ENCODE measurements at regions not wholly inside any gene's neighbourhood (a gene's known extent, or its start where the extent isn't known, plus 50 kb on each side); places are given as distances from the start of the nearest gene placed in this dataset.

GRCh38 chr12:77133566-77133965, 68.2 kb upstream of the E2F7 start:
- Histone ChIP-seq H3K4me3 (ENCODE audit: insufficient read depth, low read depth, low read length) (no peak overlapping the region), H4K20me1 (ENCODE audit: insufficient read depth, low read length) (no peaks in the 10 kb centered on the region), H2BK5ac (ENCODE audit: low read depth, low read length, poor library complexity, severe bottlenecking) (no peak overlapping the region), H3K27me3 (ENCODE audit: control insufficient read depth, insufficient read depth, low read length) (peaks cover 2% of the 10 kb centered on the region), H4K8ac (ENCODE audit: low read depth in 2 of 2, low read length in 2 of 2) (no peak overlapping the region), H3K4me1 (ENCODE audit: control insufficient read depth, insufficient read depth, low read length) (no peaks in the 10 kb centered on the region), H2BK15ac (ENCODE audit: low read depth, low read length) (no peak overlapping the region), H3K18ac (ENCODE audit: low read depth, low read length) (no peak overlapping the region), H3K36me3 (ENCODE audit: control insufficient read depth, insufficient read depth, low read length) (no peaks in the 10 kb centered on the region), H4K5ac (ENCODE audit: low read depth, low read length) (no peak overlapping the region), H3K56ac (ENCODE audit: extremely low read depth, insufficient read depth, low read length) (no peak overlapping the region), H2BK20ac (ENCODE audit: low read depth, low read length) (no peak overlapping the region), H3K27ac (ENCODE audit: insufficient read depth, low read length) (no peak overlapping the region), H2BK120ac (ENCODE audit: low read depth, low read length) (no peak overlapping the region), H3K4ac (ENCODE audit: low read depth, low read length) (no peak overlapping the region), H3K14ac (replicated peaks; ENCODE audit: low read depth, low read length) (no peak overlapping the region), H3K9me1 (ENCODE audit: insufficient read depth, low read length) (no peaks in the 10 kb centered on the region), H3K23ac (ENCODE audit: low read depth, low read length) (no peak overlapping the region), H3K79me1 (ENCODE audit: low read depth in 1 of 2, low read length in 2 of 2) (no peaks in the 10 kb centered on the region), H3K4me2 (ENCODE audit: low read depth, low read length) (no peak overlapping the region), H3K9ac (ENCODE audit: low read depth, low read length) (no peak overlapping the region), H2AK9ac (replicated peaks; ENCODE audit: low read depth, low read length, poor library complexity) (no peak overlapping the region), H3K9me3 (ENCODE audit: control insufficient read depth, insufficient read depth, low read length) (no peaks in the 10 kb centered on the region), H2AFZ (replicated peaks; ENCODE audit: low read length, poor library complexity) (no peak overlapping the region), H2AK5ac (ENCODE audit: low read depth, low read length) (no peak overlapping the region), H4K91ac (ENCODE audit: insufficient read depth, low read depth, low read length) (no peak overlapping the region)
- ATAC-seq (ENCODE audit: low read depth) = peak; percentile 83
- WGBS, 2 experiments (ENCODE audit: extremely low coverage in 2 of 2, insufficient read length in 1 of 2) = no CpG with 5 or more reads among the region's 3 CpGs
- TF ChIP-seq MAFK (IDR thresholded peaks at IDR 0.05; ENCODE audit: low read depth, low read length) (no peak), SMC3 (IDR thresholded peaks at IDR 0.05; ENCODE audit: low read depth, low read length) (no peak), ELK1 (IDR thresholded peaks at IDR 0.05; ENCODE audit: borderline replicate concordance, low read depth, low read length) (no peak), RAD21 (IDR thresholded peaks at IDR 0.05; ENCODE audit: low read length) (no peak), CTCF (conservative IDR thresholded peaks at IDR 0.05; ENCODE audit: low read depth, low read length) (no peak), NFE2L2 (IDR thresholded peaks at IDR 0.05; ENCODE audit: low read depth, low read length) (no peak), USF2 (IDR thresholded peaks at IDR 0.05; ENCODE audit: low read depth, low read length) (no peak), POLR2A (IDR thresholded peaks at IDR 0.05; ENCODE audit: low read depth, low read length) (no peak), CHD1 (IDR thresholded peaks at IDR 0.05; ENCODE audit: low read depth, low read length) (no peak), FOS (IDR thresholded peaks at IDR 0.05; ENCODE audit: low read depth, low read length) (no peak), CEBPB (IDR thresholded peaks at IDR 0.05; ENCODE audit: low read depth, low read length) (no peak), MXI1 (IDR thresholded peaks at IDR 0.05; ENCODE audit: borderline replicate concordance, low read depth, low read length) (no peak), BHLHE40 (IDR thresholded peaks at IDR 0.05; ENCODE audit: low read depth, low read length) (no peak), RFX5 (IDR thresholded peaks at IDR 0.05; ENCODE audit: low read depth, low read length) (no peak), RCOR1 (IDR thresholded peaks at IDR 0.05; ENCODE audit: insufficient replicate concordance, low read length) (no peak), MAZ (IDR thresholded peaks at IDR 0.05; ENCODE audit: borderline replicate concordance, low read depth, low read length) (no peak)
- POLR2A ChIA-PET (ENCODE audit: unreplicated experiment) = no interaction called here
- CTCF ChIA-PET = interaction anchor here (0.7 kb wide), 1 partner anchor 58 kb away, joined by 3 read pairs; no protein-coding TSS in a partner anchor
- intact Hi-C loops (cut with micrococcal nuclease) = no loop called here
- peak; percentile 65 for DNase-seq
- BruUV-seq (replicated peaks) = no TSS peak
- dilution Hi-C loops (cut with HindIII; ENCODE audit: low sequenced_read_pairs, unreplicated experiment) = no loop called here
- in situ Hi-C loops (cut with MboI; ENCODE audit: low sequenced_read_pairs) = no loop called here

Measured in IMR-90 (cell line).